ENCODE measurements at regions not wholly inside any gene's neighbourhood (a gene's known extent, or its start where the extent isn't known, plus 50 kb on each side); places are given as distances from the start of the nearest gene placed in this dataset.

- Histone ChIP-seq H3F3A (ENCODE audit: insufficient read depth, low read length, poor library complexity, severe bottlenecking) (no peaks in the 10 kb centered on the region), H3K27me3 (ENCODE audit: insufficient read depth, low read depth, low read length) (no peaks in the 10 kb centered on the region)
- TF ChIP-seq RAD21 (conservative IDR thresholded peaks at IDR 0.05), result no peak
- no peak for TF ChIP-seq MXI1 (conservative IDR thresholded peaks at IDR 0.05; ENCODE audit: poor library complexity, severe bottlenecking)
- TF ChIP-seq POLR2AphosphoS5 (IDR thresholded peaks at IDR 0.05), result no peak
- no peak for TF ChIP-seq EP300 (conservative IDR thresholded peaks at IDR 0.05; ENCODE audit: poor library complexity, severe bottlenecking)
- no peak for TF ChIP-seq EZH2 (IDR thresholded peaks at IDR 0.05; ENCODE audit: borderline replicate concordance, insufficient read depth, low read length, poor library complexity, severe bottlenecking)
- no peak for TF ChIP-seq CTCF (IDR thresholded peaks at IDR 0.05; ENCODE audit: poor library complexity, severe bottlenecking)
- TF ChIP-seq TAF1 (IDR thresholded peaks at IDR 0.05; ENCODE audit: low read depth), result no peak
- no peak for TF ChIP-seq SMC3 (conservative IDR thresholded peaks at IDR 0.05; ENCODE audit: poor library complexity)
- no peak for TF ChIP-seq REST (IDR thresholded peaks at IDR 0.05; ENCODE audit: borderline replicate concordance)
Measured at GRCh38 chr10:131830446-131831130, 70.2 kb upstream of the PPP2R2D start.

GRCh38 chr10:131831561-131831960 is 69.2 kb upstream of the PPP2R2D start:
- Histone ChIP-seq H3K27me3 (ENCODE audit: insufficient read depth, low read depth, low read length) (no peaks in the 10 kb centered on the region), H3K9ac (ENCODE audit: low read length) (no peak overlapping the region), H3K27ac (ENCODE audit: low read length) (no peak overlapping the region), H3K79me2 (replicated peaks; ENCODE audit: insufficient read depth, low read length) (no peaks in the 10 kb centered on the region), H3K4me3 (ENCODE audit: low read length) (no peak overlapping the region), H2AFZ (ENCODE audit: low read depth, low read length) (no peak overlapping the region), H3K9me3 (ENCODE audit: low read length) (no peaks in the 10 kb centered on the region), H3F3A (ENCODE audit: insufficient read depth, low read length, poor library complexity, severe bottlenecking) (no peaks in the 10 kb centered on the region), H4K20me1 (ENCODE audit: insufficient read depth) (no peaks in the 10 kb centered on the region), H3K36me3 (ENCODE audit: insufficient read depth, low read length) (no peaks in the 10 kb centered on the region), H3K9me2 (ENCODE audit: insufficient read depth, low read length) (no peaks in the 10 kb centered on the region), H3K4me2 (ENCODE audit: low read length) (no peak overlapping the region)
- TF ChIP-seq EP300 (conservative IDR thresholded peaks at IDR 0.05; ENCODE audit: poor library complexity, severe bottlenecking), result no peak

More at GRCh38 chr10:131830446-131831130, 70.2 kb upstream of the PPP2R2D start:
- Histone ChIP-seq H3K4me2 (ENCODE audit: low read length) (no peak overlapping the region), H3K36me3 (ENCODE audit: insufficient read depth, low read length) (no peaks in the 10 kb centered on the region), H3K79me2 (replicated peaks; ENCODE audit: insufficient read depth, low read length) (no peaks in the 10 kb centered on the region), H2AFZ (ENCODE audit: low read depth, low read length) (no peak overlapping the region), H3K9me2 (ENCODE audit: insufficient read depth, low read length) (no peaks in the 10 kb centered on the region), H3K9ac (ENCODE audit: low read length) (no peak overlapping the region), H3K4me3 (ENCODE audit: low read length) (no peak overlapping the region), H3K9me3 (ENCODE audit: low read length) (no peaks in the 10 kb centered on the region), H4K20me1 (ENCODE audit: insufficient read depth) (no peaks in the 10 kb centered on the region), H3K27ac (ENCODE audit: low read length) (no peak overlapping the region)
